ENCODE measurements at regions not wholly inside any gene's neighbourhood (a gene's known extent, or its start where the extent isn't known, plus 50 kb on each side); places are given as distances from the start of the nearest gene placed in this dataset.

DNA sequence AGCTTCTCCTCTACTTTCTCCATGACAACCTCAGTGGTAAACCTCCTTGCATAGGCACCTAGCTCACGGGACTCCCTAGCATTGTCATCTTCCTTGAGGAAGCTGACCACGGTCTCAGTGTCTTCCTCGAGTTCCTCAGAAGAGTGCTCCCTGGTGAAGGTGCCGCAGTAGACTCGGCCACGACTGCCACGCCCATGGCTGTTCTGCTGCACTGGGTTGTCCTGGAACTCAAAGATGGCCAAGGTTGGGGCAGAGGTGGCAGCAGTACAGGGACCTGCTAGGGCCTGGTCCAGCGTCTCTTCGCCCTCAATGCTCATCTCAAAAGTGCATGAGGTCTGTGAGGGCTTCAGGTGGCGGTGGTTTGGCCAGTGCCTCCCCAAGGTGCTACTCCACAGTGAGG, 147.9 kb upstream of the ARHGEF9 start:
- TF ChIP-seq, protein P1, sequence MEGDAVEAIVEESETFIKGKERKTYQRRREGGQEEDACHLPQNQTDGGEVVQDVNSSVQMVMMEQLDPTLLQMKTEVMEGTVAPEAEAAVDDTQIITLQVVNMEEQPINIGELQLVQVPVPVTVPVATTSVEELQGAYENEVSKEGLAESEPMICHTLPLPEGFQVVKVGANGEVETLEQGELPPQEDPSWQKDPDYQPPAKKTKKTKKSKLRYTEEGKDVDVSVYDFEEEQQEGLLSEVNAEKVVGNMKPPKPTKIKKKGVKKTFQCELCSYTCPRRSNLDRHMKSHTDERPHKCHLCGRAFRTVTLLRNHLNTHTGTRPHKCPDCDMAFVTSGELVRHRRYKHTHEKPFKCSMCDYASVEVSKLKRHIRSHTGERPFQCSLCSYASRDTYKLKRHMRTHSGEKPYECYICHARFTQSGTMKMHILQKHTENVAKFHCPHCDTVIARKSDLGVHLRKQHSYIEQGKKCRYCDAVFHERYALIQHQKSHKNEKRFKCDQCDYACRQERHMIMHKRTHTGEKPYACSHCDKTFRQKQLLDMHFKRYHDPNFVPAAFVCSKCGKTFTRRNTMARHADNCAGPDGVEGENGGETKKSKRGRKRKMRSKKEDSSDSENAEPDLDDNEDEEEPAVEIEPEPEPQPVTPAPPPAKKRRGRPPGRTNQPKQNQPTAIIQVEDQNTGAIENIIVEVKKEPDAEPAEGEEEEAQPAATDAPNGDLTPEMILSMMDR (IDR thresholded peaks at IDR 0.05) = no peak
- TF ChIP-seq POLR2A (IDR thresholded peaks at IDR 0.05; ENCODE audit: low read depth) (no peak), EP300 (IDR thresholded peaks at IDR 0.05) (no peak), POLR2AphosphoS5 (IDR thresholded peaks at IDR 0.05) (no peak)
